ENCODE measurements at regions not wholly inside any gene's neighbourhood (a gene's known extent, or its start where the extent isn't known, plus 50 kb on each side); places are given as distances from the start of the nearest gene placed in this dataset.
A peak's percentile ranks its signal among the peaks of the same experiment; 100 is the strongest.

DNA sequence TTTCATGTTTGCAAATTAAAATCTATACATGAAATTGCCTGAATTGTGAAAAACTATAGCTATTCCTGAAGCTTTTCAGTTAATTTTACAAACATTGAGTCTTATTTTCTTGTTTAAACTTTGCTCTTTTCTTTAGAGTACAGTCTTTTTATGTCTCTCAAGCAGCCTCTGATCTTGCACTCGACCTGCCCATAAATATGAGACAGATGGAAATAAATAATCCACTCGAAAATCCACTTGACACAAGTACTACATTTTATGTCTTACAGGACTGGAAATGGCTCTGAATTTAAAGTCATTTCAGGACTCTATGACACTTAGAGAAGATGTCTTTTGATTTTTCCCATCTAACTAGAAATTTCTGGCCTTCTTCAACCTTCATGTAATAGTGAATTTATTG lies 283.8 kb downstream of the USP25 start:
- DNase-seq = no peak

DNA sequence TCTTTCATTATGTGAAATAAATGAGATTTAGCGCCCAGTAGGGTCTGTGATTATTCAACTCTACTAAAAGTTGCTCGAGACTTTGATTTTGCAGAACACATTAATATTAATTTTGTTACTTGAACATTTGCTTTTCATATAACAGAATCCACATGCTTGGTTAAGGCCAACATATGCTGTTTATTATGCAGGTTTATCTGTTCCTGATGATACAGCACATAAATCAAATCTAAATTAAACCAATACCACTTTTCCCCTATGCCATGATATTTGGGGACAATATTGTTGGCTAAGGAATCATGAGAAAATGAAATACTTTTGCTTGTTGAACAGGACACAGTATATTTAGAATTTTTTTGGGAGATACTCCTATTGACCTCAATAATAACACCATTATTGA lies 291.1 kb downstream of the USP25 start:
- no peak for DNase-seq

DNA sequence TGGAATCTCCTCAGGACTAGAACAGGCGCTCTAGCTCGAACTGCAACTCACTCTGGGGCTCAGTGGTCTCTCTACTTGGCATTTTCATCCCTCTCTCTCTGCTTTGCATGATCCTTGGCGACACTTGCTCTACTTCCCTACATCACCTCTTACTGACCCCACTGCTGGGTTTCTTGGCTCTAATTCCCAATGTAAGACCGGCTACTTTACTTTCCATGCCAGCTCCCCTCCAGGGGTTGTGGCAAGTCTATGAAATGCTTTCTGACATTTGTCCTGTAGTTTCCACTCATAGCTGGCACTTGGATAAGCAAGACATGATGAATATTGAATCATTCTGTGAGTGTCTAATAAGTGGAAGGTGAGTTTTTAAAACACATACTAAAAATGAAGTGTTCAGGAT lies 292.3 kb downstream of the USP25 start:
- DNase-seq = no peak

DNA sequence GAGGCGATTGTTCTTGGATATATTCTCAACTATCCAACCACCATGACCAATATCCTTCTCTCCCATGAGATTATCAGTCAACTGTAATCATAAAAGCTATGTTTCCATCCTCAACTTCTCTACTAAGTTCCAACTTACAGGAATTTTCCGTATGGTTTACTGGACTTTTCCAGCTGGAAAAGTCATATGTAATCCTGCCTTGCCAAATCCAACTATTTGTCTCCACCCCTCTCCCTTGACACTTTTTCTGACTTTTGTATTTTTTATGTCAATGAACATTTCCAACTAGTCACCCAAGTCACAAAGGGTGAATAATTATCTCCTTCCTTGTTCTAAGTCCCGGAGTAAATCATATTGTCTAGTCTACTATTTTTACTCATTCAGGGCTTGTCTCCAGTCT lies 293.1 kb downstream of the USP25 start:
- DNase-seq = peak; percentile 68

DNA sequence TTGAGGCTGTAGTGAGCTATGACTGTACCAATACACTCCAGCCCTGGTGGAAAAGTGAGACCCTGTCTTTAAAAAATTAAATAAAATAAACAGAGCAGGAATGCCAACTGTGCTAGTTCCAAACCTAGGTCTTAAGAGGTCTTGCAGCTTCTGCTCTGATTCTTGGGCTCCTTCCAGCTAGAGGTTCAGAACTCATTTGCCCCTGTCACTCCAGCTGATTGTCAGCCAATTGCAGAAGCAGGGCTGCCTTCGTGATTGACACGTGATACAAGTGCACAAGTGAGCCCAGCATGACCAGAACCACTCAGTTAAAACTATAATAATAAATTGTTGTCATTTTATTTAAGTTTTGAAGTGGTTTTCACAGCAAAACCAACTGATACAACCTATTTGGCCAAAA lies 298.4 kb downstream of the USP25 start:
- DNase-seq = no peak

DNA sequence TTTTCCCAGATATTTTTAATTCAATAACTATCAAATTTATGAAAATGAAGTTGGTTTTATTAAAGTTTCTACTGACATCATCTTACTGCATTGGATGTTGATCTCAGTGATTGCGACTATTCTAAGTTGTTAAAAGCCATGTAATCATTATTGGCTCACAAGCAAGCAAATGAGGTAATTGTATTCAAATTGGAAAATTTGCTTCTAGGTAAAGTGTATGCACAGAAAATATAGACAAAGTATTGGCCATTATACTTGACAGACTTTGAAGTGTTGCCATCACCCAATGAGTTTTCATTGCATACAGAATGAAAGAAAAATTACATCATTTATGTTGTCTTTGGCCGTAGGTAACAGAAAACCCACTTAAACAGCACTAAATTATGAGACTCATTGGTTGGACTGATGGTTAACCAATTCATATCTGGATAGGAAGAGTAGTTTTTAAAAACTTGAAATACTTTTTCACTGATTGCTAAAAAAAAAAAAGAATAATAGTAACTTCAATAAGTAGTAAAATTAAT lies 299.2 kb downstream of the USP25 start:
- DNase-seq = no peak

DNA sequence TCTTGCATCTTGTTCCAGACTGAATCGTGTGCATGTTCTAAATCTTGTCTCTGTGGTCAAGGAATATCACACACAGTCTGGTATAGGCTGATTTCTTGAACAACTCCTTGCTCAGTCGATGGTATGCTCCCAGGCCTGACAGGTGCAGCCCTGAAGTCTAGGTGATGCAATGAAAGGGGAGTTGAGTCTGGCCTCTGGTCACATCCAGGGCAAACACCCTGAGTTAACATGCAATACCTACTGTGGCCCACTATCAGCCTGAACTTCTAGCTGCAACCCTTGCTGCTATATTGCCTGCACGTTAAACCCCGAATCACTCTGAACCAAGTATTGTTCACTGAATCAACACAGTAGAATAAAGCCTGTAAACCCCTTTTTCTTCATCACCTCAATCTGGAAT lies 303.4 kb downstream of the USP25 start:
- DNase-seq = no peak

DNA sequence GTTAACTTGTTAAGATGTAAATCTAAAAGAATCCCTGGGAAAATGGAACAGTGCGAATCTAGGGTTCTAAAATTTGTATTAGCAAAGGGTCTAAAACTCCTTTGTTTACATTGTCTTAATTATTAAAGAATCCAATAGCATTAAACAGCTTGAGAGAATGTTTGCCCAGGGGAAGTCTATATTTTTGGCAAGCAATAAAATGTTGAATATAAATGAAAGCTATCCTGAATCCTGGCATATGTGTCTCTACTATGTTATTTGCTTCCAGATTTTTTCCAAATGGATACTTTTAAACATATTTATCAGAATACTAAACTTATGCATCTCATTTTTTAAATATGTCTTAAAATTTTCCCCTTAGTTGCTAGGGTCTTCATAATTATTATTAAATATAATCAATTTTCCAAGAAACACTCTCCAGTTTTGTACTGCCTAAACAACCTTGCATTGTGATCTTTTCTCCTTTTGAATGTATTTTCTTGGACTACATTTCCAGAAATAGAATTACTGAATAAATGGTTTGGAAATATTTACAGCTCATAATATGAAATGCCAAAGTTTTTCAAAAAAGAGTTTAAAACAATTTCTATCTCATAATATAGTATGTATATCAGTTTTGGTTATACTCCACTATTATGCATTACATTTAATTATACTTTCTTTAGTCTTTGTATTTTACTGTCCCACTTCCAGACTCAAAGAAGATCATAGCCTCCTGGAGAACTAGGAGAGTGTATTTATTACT lies 304.8 kb downstream of the USP25 start:
- peak; percentile 55 for DNase-seq

DNA sequence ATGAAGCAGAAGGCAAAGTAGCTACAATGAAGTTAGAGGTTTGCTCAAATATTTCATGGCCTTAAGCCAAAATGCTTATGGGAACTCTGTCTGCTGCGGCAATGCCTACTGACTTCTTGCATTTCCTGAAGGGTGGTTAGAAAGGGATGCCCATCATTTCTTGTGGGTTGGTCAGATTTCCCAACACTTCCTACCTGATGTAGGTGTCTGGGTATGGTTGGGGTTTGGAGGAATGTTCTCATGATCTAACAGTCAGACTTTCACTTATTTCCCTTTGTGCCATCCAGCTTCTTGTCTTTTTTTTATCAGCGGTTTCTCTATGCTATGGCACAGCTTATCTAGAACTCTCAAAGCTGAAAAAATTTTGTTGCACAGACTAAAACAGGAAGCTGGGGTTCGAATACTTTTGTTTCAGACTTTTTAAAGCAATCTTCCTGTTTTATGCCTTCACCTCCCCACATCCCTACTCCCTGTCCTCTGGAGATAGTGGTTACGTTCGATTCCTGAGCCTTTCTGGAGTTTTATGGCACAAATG lies 307.7 kb downstream of the USP25 start:
- no peak for DNase-seq

DNA sequence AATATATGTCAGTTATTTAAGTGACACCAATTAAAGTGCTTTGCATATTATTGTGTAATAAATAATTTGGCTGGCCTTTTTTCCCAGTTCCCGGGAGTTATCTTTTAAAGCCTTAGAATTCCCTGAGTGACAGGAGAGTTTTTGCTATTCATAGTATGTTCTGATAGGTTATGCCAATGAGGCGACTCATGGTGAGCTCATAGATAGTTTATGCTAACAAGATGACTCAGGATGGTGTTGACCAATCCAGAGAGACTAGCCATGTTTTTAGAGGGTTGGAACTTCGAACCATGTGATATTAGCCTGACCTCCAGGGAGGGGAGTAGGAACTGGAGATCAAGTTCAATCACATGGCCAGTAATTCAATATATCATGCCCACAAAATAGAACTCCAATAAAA lies 310.8 kb downstream of the USP25 start:
- no peak for DNase-seq

DNA sequence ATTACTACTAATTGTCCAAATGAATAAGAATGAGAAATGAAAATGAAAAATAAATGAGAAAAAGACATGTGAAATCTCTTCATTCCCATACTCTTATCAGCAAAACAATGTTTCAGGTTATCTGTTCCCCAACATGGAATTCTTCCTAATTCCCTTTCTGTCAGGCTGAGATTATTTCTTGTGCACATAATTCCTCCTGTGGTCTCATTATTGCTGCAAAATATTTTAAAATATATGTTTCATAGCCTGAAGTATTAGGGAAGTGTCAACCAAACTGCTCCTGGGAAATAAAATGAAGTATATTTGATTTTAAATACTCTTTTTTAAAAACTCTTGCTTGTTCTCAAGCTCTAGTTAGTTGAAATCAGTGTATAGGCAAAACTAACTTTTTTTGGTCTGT lies 314.9 kb downstream of the USP25 start:
- no peak for DNase-seq

DNA sequence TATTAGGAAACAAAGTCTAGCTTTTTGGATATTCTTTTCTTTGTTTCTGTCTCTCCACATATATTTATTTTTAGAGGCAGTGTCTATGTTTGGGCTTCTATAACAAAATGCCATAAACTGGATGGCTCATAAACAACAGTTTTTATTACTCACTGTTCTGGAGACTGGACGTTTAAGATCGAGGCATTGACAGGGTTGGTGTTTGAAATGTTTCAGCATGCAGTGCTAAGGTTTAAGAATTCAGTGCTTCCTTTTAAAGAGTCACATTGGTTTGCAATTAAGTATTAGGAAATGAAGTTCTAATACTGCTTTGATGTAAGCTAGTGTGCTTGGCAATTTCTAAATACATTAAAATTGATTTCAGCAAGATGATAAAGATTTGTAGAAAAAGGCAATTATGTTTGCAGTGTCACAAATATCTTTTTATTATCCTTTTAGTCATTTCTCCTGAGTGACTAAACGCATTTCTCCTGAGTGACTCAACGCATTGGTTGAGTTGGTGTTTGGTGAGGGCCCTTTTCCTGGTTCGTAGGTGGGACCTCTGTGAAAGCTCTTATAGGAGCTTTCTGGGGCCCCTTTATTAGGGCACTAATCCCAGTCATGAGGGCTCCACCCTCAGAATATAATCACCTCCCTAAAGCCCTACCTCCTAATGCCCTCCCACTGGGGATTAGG lies 317.0 kb downstream of the USP25 start:
- no peak for DNase-seq

DNA sequence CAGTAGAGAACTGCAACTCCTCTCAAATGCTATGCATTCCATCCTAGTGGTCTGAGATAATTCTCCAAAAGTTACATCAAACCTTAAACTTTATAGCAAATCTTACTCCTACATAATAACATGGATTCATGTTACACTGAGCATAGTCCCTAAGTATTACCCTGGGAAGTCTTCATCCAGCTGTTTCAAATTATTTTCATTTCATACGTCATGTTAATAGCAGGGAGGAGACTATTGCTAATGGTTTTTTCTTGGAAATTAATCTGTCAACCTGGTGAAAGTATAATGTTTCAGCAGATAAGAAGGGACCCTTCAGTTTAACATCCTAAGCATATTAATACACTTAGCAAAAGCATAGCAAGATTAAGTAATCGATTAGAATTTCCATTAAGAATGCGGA lies 318.1 kb downstream of the USP25 start:
- DNase-seq = peak; percentile 65

DNA sequence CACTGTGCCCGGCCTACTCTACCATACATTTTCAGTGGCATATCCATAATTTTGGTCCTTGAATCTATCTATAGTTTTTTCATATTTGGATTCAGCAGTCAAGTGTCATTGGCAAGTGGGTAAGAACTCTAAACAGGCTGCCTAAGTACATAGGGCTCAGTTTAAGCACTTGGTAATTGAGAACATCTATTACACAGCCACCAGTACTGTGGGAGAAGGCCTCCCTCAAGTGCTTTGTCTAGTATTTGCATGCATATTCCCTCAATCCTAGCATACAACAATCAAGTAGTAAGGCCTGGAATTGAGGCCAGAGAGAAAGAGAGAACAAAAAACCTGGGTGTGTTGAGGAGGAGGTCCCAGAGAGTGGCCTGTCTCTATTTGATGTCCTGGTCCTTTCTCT lies 325.2 kb downstream of the USP25 start:
- no peak for DNase-seq

DNA sequence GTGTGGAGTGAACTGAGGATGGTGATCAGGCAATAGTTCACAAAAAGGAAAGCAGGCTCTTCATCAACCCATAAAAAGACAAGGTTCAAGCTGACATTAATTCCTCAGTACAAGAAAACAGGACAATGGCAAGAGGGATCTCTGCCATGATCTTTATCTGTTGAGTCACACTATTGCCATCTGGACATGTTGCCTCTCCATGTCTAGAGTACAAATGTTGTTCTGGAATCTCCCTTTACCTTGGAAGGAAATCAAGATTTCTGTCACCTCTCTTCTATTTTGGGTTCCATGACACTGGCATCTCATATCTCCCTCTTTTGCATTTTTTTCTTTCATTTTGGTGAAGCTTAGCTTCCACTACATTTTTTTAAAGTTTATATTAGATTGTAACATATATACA lies 329.1 kb downstream of the USP25 start:
- no peak for DNase-seq

DNA sequence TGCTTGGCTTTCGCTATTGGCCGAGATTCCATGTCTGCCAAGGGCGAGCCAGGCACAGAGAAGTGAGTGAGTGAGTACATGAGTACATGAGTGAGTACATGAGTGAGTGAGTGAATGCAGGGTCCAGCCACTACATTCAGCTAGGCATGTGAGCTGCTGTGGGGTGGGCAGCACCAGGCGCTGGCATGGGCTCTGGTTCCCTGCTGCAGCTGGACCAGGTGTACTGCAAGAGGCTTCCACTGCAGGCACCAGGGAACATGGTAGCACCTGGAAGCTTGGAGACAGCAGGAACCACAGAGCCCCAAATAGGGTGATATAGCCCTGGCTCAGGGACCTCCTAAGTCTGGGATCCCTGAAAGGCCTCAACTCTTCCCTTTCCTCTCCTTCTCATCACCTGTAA lies 330.2 kb downstream of the USP25 start:
- DNase-seq = no peak

DNA sequence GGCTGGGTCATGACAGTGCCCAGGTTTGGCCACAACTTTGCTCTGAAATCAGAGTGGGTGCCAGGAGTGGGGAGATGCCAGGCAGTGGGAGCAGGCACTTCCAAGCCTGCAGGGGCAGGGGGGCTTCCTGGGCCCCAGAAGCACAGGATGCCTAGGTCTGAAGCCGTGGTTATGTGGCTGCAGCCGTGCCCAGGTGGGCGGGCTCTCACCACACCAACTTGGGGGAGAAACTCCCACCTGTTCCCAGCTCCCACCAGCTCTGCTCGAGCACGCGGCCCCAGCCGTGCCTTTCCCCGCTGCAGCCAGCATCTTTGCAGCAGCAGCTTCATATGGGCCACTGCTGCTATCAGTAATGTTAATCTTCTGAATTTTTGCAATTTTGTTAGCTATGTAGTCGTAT lies 331.4 kb downstream of the USP25 start:
- no peak for DNase-seq

DNA sequence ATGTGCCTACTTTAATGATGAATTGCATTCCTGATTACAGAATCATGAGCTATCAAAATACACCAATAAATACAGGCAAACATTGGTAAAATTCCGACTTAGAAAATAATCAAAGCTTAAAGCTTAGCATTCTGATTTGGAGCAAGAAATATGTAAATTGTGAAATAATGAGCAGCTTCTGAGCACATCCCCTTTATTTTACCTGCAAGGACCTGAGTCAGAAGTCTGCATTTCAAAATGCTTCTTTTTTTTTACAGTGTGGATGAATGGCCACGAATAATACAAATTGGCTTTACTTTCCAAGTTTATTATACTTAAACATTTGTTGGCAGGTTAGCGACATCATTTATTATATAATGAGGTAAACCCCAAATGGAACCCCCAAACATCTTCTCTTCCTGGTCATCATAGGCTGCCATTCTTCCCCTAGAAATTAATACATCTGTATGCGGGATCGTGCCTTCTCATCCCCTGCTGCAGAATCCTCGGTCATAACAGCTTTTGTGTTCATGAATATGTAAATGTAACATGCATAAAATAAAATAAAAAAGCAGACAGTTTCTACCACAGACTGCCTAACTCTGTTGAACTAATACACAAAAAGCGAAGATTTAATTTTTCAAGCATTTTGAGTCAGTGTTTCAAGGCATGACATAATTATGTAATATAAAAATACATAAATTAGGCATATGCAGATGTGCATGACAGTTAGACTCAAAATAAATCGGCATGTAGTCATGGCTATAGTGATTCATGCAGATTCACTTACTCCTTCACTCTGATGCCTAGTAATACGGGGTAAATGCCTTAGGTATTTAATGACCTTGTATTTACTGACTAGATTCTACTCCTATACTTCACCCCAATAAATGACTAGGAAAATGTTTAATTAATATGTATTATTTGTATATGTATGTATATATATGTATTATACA lies 339.7 kb downstream of the USP25 start:
- no peak for DNase-seq

DNA sequence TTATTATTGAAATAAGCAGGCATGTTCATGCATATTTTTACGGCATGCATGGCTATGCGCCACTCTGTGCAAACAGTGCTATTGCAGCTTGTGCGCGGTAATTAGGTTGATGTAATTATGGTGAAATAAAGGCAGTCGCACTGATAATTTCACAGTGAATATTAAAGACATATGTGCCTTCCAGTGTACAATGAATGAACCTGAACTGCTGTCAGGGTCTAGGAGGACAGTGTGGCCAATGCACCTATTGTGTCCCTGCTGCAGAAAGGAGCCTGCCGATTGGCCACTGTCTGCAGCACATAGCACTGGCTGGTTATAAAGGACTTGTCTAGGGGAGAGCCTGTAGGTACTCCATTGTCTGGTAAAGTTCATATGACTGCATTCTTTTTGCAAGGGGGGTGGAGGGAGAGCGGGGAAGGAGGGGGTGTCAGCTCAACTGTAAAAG lies 340.4 kb downstream of the USP25 start:
- no peak for DNase-seq

DNA sequence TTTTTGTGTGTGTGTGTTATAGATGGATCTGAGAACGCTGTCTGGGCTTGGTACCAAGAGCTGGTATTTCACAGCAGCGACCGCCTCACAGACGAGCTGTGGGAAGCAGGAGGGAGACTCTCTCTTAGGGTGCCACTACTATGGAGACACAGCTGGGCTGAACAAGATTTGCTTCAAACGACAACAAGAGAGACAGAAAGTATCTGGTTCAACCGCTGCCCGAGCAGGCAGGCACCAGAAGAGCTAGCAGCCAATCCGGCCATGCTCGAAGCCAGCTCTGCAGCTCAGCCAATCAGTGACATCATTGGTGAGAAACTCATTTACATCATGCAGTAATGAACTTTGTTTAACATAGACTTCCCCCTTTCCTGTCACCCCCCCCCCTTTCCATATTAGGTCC lies 341.3 kb downstream of the USP25 start:
- peak; percentile 51 for DNase-seq

DNA sequence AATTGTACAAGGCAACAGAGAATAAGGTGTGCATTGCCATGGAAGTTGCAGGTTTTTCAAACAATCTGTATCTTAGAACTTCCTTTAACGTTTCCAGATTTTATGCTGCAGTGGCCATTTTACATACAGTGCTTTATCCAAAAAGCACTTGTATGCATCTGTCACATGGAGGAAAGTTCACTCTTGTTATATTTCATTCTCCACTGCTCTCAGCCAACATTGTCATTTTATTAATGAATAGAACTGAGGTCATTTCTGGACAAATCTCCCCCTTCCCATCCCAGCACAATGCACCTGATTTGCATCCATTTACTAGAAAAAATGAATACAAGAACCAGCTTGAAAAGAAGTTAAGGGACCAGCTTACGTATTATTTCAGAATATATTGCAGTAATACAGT lies 342.0 kb downstream of the USP25 start:
- DNase-seq = peak; percentile 62

DNA sequence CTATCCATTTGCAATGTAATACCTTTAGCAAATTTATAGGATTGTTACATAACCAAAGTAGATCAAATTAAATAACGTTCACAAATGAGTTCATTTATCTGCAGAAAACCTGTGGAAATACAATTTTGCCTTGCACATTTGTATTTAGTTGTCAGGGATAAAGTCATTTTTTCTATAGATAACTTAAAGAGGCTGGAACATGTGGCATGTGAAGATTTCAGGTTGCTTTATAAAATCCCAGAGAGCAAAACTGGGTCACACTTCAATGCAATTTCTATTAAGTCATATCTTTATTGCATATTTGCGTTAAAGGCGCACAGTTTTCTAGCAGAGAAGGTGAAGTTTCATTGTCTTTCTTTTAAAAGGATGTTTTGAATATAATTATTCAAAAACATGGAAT lies 342.4 kb downstream of the USP25 start:
- no peak for DNase-seq
